Lung (tissue), 11 donors: ENCODE measurements at regions not wholly inside any gene's neighbourhood (a gene's known extent, or its start where the extent isn't known, plus 50 kb on each side); places are given as distances from the start of the nearest gene placed in this dataset.

Source experiments
- ATAC-seq: fragments of 200-7000 bp; cut with Tn5 transposase; one replicate; pipeline ENCODE4 v1.9.1; 2020; ENCODE audit warnings: moderate number of reproducible peaks; ENCODE audit not compliant: insufficient read depth, low FRiP score
- DNase-seq, 3 donors: peaks; one replicate each; pipeline ENCODE4 v3.0.0-alpha.2; 2013 to 2017
- H3K27ac ChIP-seq, 2 donors: one replicate each; pipeline ENCODE4 v1.5.1; 2013; ENCODE audit warnings: mild to moderate bottlenecking in 2 of 2, moderate library complexity in 2 of 2, control low read depth in 1 of 2, inconsistent platforms in 1 of 2, low read depth in 1 of 2, low read length in 1 of 2
- H3K27me3 ChIP-seq, 3 donors: one replicate each; pipeline ENCODE4 v1.5.1; 2013; ENCODE audit warnings: low read length in 2 of 3; ENCODE audit not compliant: control insufficient read depth in 3 of 3, insufficient read depth in 3 of 3
- H3K36me3 ChIP-seq, 4 donors: one replicate each; pipeline ENCODE4 v1.5.1; 2013; ENCODE audit warnings: low read length in 4 of 4, mild to moderate bottlenecking in 1 of 4, moderate library complexity in 1 of 4; ENCODE audit not compliant: control insufficient read depth in 4 of 4, insufficient read depth in 4 of 4
- H3K4me1 ChIP-seq, 5 donors: one replicate each; pipeline ENCODE4 v1.5.1; 2013; ENCODE audit warnings: low read length in 5 of 5, mild to moderate bottlenecking in 2 of 5, moderate library complexity in 1 of 5; ENCODE audit not compliant: control insufficient read depth in 5 of 5, insufficient read depth in 5 of 5
- H3K4me3 ChIP-seq: one replicate; pipeline ENCODE4 v1.5.1; 2013; ENCODE audit warnings: mild to moderate bottlenecking, control low read depth, moderate library complexity
- H3K9ac ChIP-seq, 2 donors: one replicate each; pipeline ENCODE4 v1.5.1; 2013; ENCODE audit warnings: low read length in 2 of 2, control low read depth in 1 of 2; ENCODE audit not compliant: insufficient read depth in 1 of 2
- H3K9me3 ChIP-seq, 4 donors: one replicate each; pipeline ENCODE4 v1.5.1; 2013; ENCODE audit warnings: low read length in 3 of 4, mild to moderate bottlenecking in 1 of 4, moderate library complexity in 1 of 4; ENCODE audit not compliant: control insufficient read depth in 4 of 4, insufficient read depth in 3 of 4
- WGBS, 2 donors: extraction: QIAGEN DNeasy Blood & Tissue Kit; methylation state at CpG; one replicate each; pipeline ENCODE4 v1.1.7; 2013; 5-methylcytosine and 5-hydroxymethylcytosine counted together
- TF ChIP-seq, protein P1 (sequence below): IDR thresholded peaks from 2 replicates; pipeline ENCODE4 v1.5.1; 2012; ENCODE audit warnings: mild to moderate bottlenecking; ENCODE audit errors: control extremely low read depth, extremely low read depth
- donor health status: control.
- donor health status: control.
- donor health status: Bipolar disorder and iron deficiency.
- donor health status: healthy.
- donor health status: DM: yes; HTN: yes; CAD: no.

DNA sequence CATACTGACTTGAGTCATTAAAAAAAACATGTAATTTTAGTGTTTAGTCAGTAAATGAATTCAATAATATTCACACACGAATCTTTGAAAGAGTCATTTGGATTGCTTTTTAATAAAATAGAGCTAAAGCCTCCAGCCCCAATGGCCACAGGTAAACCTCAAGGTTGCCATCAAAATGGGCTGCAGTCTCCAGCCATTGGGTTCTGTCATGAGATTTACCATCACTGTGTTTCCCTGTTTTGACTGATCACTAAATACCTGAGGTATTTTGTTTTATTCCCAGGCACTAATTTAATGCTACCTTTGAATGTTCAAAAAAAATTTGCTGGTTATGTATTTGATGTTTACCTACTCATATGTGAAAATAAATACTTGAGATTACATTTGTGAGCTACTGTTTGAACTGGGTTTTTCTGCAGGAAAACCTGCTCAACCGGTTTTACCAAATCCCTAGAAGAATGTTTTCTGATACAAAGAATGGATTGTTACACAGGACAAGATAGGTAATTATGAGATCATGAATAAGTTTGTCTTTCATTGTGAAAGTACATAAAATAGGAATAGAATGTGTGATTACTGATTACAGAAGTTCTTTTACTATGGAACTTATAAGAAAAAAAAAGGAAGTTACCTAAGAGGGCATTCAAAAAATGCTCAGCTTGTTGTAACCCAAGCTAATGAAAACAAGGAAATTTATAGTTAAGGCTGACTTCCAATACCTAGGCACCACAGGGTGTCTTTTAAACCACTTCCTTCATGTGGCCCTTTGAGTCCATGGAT is 391.3 kb downstream of the EFNB2 start:
- TF ChIP-seq, protein P1, sequence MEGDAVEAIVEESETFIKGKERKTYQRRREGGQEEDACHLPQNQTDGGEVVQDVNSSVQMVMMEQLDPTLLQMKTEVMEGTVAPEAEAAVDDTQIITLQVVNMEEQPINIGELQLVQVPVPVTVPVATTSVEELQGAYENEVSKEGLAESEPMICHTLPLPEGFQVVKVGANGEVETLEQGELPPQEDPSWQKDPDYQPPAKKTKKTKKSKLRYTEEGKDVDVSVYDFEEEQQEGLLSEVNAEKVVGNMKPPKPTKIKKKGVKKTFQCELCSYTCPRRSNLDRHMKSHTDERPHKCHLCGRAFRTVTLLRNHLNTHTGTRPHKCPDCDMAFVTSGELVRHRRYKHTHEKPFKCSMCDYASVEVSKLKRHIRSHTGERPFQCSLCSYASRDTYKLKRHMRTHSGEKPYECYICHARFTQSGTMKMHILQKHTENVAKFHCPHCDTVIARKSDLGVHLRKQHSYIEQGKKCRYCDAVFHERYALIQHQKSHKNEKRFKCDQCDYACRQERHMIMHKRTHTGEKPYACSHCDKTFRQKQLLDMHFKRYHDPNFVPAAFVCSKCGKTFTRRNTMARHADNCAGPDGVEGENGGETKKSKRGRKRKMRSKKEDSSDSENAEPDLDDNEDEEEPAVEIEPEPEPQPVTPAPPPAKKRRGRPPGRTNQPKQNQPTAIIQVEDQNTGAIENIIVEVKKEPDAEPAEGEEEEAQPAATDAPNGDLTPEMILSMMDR: no peak
- H3K9ac ChIP-seq: no peak overlapping the region
- H3K4me1 ChIP-seq: peaks cover 0 to 14% (median 5%) of the 10 kb centered on the region in 5 donors
- no peak overlapping the region for H3K27ac ChIP-seq
- H3K36me3 ChIP-seq: no peaks in the 10 kb centered on the region
- H3K27me3 ChIP-seq: no peaks in the 10 kb centered on the region
- 65 to 67% methylated on average over 2 of the region's 2 CpGs for WGBS, 2 donors
- H3K9me3 ChIP-seq: no peaks in the 10 kb centered on the region
- DNase-seq: peak in 2 of 3 donors; percentile 61 to 73
- H3K4me3 ChIP-seq: no peak overlapping the region
- ATAC-seq: no peak

DNA sequence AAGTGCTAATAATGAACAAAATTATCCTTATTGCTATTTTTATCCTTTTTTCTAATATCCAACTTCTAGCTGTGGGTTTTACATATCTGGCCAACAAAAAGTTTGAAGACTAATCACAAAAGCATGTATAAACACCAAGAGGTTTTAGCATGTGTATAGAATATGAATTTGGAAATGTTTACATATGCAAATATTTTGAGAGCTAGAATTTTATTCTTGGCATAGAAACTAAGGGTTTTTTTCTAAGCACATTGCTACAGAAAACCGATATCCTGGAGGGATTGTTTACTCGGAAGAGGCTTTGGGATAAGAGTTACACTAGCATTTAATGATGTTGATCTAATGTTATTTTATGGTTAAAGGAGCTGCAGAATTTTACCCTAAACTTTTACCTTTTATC is 392.1 kb downstream of the EFNB2 start:
- TF ChIP-seq, protein P1: no peak
- no peaks in the 10 kb centered on the region for H3K27me3 ChIP-seq
- H3K9ac ChIP-seq: no peak overlapping the region
- no peak overlapping the region for H3K27ac ChIP-seq
- no peaks in the 10 kb centered on the region for H3K36me3 ChIP-seq
- no peak for ATAC-seq
- no peak overlapping the region for H3K4me3 ChIP-seq
- peaks cover 0 to 14% (median 5%) of the 10 kb centered on the region in 5 donors for H3K4me1 ChIP-seq
- WGBS, 2 donors: 61 to 84% methylated on average over 2 of the region's 2 CpGs
- no peaks in the 10 kb centered on the region for H3K9me3 ChIP-seq
- DNase-seq: peak in 2 of 3 donors; percentile 76 to 83

DNA sequence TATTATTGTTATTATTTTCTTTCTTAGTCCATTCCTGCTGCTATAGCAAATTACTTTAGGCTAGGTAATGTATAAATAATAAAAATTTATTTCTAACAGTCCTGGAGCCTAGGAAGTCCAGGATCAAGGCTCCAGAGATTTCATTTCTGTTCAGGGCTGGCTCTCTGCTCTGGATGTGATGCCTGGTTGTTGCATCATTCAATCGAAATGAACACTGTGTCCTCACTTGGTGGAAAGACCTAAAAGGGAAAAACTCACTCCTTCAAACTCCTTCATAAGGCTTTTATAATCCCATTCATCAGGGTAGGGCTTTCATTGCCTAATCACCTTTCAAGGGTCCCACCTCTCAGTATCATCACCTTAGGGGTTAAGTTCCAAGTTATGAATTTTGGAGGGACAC is 395.0 kb downstream of the EFNB2 start:
- ATAC-seq (no peak), DNase-seq (no peak)
- no peak overlapping the region for H3K9ac ChIP-seq
- no peaks in the 10 kb centered on the region for H3K36me3 ChIP-seq
- H3K4me3 ChIP-seq: no peak overlapping the region
- peaks cover 0 to 14% (median 0%) of the 10 kb centered on the region in 5 donors for H3K4me1 ChIP-seq
- WGBS, 2 donors: 68 to 88% methylated on average over 1 of the region's 1 CpG
- H3K27me3 ChIP-seq: no peaks in the 10 kb centered on the region
- no peaks in the 10 kb centered on the region for H3K9me3 ChIP-seq
- TF ChIP-seq, protein P1: no peak
- H3K27ac ChIP-seq: no peak overlapping the region
